SU-DHL-6 (cell line): ENCODE measurements at regions not wholly inside any gene's neighbourhood (a gene's known extent, or its start where the extent isn't known, plus 50 kb on each side); places are given as distances from the start of the nearest gene placed in this dataset.

Experiments
- EZH2phosphoT487 ChIP-seq: fragments of 200-600 bp; sonication (generic), shearing (Covaris generic); conservative IDR thresholded peaks from 2 replicates; pipeline ENCODE4 v1.6.1; 2018; ENCODE audit warnings: mild to moderate bottlenecking, antibody characterized with exemption, low read length, moderate library complexity, mixed read lengths
- TF ChIP-seq, protein P1 (sequence below): fragments of 200-600 bp; sonication (generic); IDR thresholded peaks from one replicate; pipeline ENCODE4 v1.5.1; 2017; ENCODE audit warnings: antibody characterized with exemption, mild to moderate bottlenecking, low read length, moderate library complexity; ENCODE audit not compliant: insufficient read depth, poor library complexity, severe bottlenecking

DNA sequence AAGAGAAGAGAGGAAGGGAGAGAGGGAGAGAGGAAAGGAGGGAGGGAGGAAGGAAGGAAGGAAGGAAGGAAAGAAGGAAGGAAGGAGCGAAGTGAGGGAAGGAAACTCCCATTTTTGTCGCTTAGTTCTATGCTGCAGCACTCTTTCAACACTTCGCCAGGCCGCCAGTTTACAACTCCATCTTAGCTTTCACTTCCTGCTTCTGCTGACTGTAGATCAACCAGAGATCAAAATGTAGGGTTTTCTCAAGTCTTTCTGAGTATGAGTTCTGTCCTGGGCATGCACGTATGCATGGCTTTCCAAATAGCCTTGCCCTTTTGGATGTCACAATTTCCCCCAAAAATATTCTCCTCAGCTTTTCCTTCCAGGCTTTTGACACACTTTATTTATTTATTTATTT lies 723.4 kb downstream of the TRHDE start:
- TF ChIP-seq, protein P1, sequence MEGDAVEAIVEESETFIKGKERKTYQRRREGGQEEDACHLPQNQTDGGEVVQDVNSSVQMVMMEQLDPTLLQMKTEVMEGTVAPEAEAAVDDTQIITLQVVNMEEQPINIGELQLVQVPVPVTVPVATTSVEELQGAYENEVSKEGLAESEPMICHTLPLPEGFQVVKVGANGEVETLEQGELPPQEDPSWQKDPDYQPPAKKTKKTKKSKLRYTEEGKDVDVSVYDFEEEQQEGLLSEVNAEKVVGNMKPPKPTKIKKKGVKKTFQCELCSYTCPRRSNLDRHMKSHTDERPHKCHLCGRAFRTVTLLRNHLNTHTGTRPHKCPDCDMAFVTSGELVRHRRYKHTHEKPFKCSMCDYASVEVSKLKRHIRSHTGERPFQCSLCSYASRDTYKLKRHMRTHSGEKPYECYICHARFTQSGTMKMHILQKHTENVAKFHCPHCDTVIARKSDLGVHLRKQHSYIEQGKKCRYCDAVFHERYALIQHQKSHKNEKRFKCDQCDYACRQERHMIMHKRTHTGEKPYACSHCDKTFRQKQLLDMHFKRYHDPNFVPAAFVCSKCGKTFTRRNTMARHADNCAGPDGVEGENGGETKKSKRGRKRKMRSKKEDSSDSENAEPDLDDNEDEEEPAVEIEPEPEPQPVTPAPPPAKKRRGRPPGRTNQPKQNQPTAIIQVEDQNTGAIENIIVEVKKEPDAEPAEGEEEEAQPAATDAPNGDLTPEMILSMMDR = no peak
- no peak for TF ChIP-seq EZH2phosphoT487
